SK-N-SH treated with all-trans-retinoic acid at 6 μM for 48 hours (cell line): ENCODE measurements at regions not wholly inside any gene's neighbourhood (a gene's known extent, or its start where the extent isn't known, plus 50 kb on each side); places are given as distances from the start of the nearest gene placed in this dataset.

Experiments
- ATAC-seq: fragments of 200-7000 bp; cut with Tn5 transposase; 3 replicates; pipeline ENCODE4 v1.9.1; 2020; ENCODE audit warnings: mild to moderate bottlenecking, moderate library complexity
- ARNTL ChIP-seq: fragments of 450-650 bp; formaldehyde crosslinking; IDR thresholded peaks from 2 replicates; pipeline ENCODE4 v1.5.0; 2020; ENCODE audit warnings: low read depth, mild to moderate bottlenecking, moderate library complexity, borderline replicate concordance
- BACH2 ChIP-seq: fragments of 250-450 bp; sonication (Bioruptor Pico); IDR thresholded peaks from 2 replicates; pipeline ENCODE4 v1.9.0; 2021; ENCODE audit warnings: mild to moderate bottlenecking, borderline replicate concordance
- CREB5 ChIP-seq: fragments of 250-450 bp; sonication (Bioruptor Pico); IDR thresholded peaks from 2 replicates; pipeline ENCODE4 v1.5.1; 2020; ENCODE audit warnings: low read depth, mild to moderate bottlenecking, moderate library complexity
- CSDC2 ChIP-seq: fragments of 250-450 bp; sonication (Bioruptor Pico); IDR thresholded peaks from 2 replicates; pipeline ENCODE4 v1.5.0; 2020; ENCODE audit warnings: mild to moderate bottlenecking, moderate library complexity
- CSRNP3 ChIP-seq: fragments of 250-450 bp; sonication (Bioruptor Pico); IDR thresholded peaks from 2 replicates; pipeline ENCODE4 v1.5.1; 2021; ENCODE audit warnings: mild to moderate bottlenecking, moderate library complexity
- ESRRG ChIP-seq: fragments of 250-450 bp; sonication (Bioruptor Pico); IDR thresholded peaks from 2 replicates; pipeline ENCODE4 v1.6.1; 2021; ENCODE audit warnings: mild to moderate bottlenecking
- GLIS3 ChIP-seq: fragments of 250-450 bp; sonication (Bioruptor Pico); IDR thresholded peaks from 2 replicates; pipeline ENCODE4 v1.5.0; 2020; ENCODE audit warnings: mild to moderate bottlenecking, moderate library complexity
- ISL1 ChIP-seq: fragments of 250-450 bp; sonication (Bioruptor Pico); IDR thresholded peaks from 2 replicates; pipeline ENCODE4 v2.1.2; 2022; ENCODE audit warnings: mild to moderate bottlenecking, moderate library complexity
- OSR1 ChIP-seq: fragments of 250-450 bp; sonication (Bioruptor Pico); IDR thresholded peaks from 2 replicates; pipeline ENCODE4 v1.8.0; 2022; ENCODE audit warnings: moderate library complexity, mild to moderate bottlenecking, inconsistent platforms
- PATZ1 ChIP-seq: fragments of 250-450 bp; sonication (Bioruptor Pico); IDR thresholded peaks from 2 replicates; pipeline ENCODE4 v1.8.0; 2020; ENCODE audit warnings: mild to moderate bottlenecking, moderate library complexity, borderline replicate concordance
- POU6F1 ChIP-seq: fragments of 250-450 bp; sonication (Bioruptor Pico); IDR thresholded peaks from 2 replicates; pipeline ENCODE4 v1.8.0; 2021; ENCODE audit warnings: low read depth, mild to moderate bottlenecking, moderate library complexity, borderline replicate concordance
- PPARA ChIP-seq: fragments of 250-450 bp; sonication (Bioruptor Pico); IDR thresholded peaks from 2 replicates; pipeline ENCODE4 v1.5.0; 2020; ENCODE audit warnings: mild to moderate bottlenecking, borderline replicate concordance
- RARB ChIP-seq: fragments of 250-450 bp; sonication (Bioruptor Pico); IDR thresholded peaks from 2 replicates; pipeline ENCODE4 v1.8.0; 2021; ENCODE audit warnings: mild to moderate bottlenecking, moderate library complexity
- SNAI2 ChIP-seq: fragments of 250-450 bp; sonication (Bioruptor Pico); IDR thresholded peaks from 2 replicates; pipeline ENCODE4 v1.5.0; 2020; ENCODE audit warnings: mild to moderate bottlenecking, moderate library complexity
- TCF4 ChIP-seq: fragments of 250-450 bp; sonication (Bioruptor Pico); IDR thresholded peaks from 2 replicates; pipeline ENCODE4 v1.8.0; 2021; ENCODE audit warnings: mild to moderate bottlenecking, moderate library complexity, borderline replicate concordance
- TOX ChIP-seq: fragments of 250-450 bp; sonication (Bioruptor Pico); IDR thresholded peaks from 2 replicates; pipeline ENCODE4 v1.8.0; 2021; ENCODE audit warnings: mild to moderate bottlenecking, moderate library complexity, borderline replicate concordance
- TSHZ2 ChIP-seq: fragments of 250-450 bp; sonication (Bioruptor Pico); IDR thresholded peaks from 2 replicates; pipeline ENCODE4 v1.5.0; 2020; ENCODE audit warnings: mild to moderate bottlenecking, moderate library complexity
- ZC3H10 ChIP-seq: fragments of 250-450 bp; sonication (Bioruptor Pico); IDR thresholded peaks from 2 replicates; pipeline ENCODE4 v1.5.1; 2021; ENCODE audit warnings: mild to moderate bottlenecking, moderate library complexity
- ZFP3 ChIP-seq: fragments of 250-450 bp; sonication (Bioruptor Pico); IDR thresholded peaks from 2 replicates; pipeline ENCODE4 v1.5.0; 2020; ENCODE audit warnings: mild to moderate bottlenecking, moderate library complexity
- ZFP30 ChIP-seq: fragments of 450-650 bp; formaldehyde crosslinking; IDR thresholded peaks from 2 replicates; pipeline ENCODE4 v1.5.0; 2022; ENCODE audit warnings: mild to moderate bottlenecking, moderate library complexity
- ZNF565 ChIP-seq: fragments of 450-650 bp; formaldehyde crosslinking; conservative IDR thresholded peaks from 2 replicates; pipeline ENCODE4 v1.5.0; 2020; ENCODE audit warnings: low read depth, mild to moderate bottlenecking, moderate library complexity
- ZNF70 ChIP-seq: fragments of 450-650 bp; formaldehyde crosslinking; IDR thresholded peaks from 2 replicates; pipeline ENCODE4 v1.5.0; 2020; ENCODE audit warnings: mild to moderate bottlenecking, moderate library complexity
- ZNF8 ChIP-seq: fragments of 450-650 bp; formaldehyde crosslinking; IDR thresholded peaks from 2 replicates; pipeline ENCODE4 v1.5.0; 2020; ENCODE audit warnings: mild to moderate bottlenecking, moderate library complexity

- no peak for ATAC-seq
These were observed 1508.3 kb upstream of the TENM3 start for GRCh38 chr4:180734753-180735432.

GRCh38 chr4:180741703-180742102 is 1501.5 kb upstream of the TENM3 start:
- ATAC-seq = no peak
- TF ChIP-seq ZFP3 (no peak), CSDC2 (CRISPR knock-in tag) (no peak), BACH2 (CRISPR knock-in tag) (no peak), PATZ1 (no peak), ZNF8 (CRISPR knock-in tag) (no peak), GLIS3 (CRISPR knock-in tag) (no peak), ESRRG (CRISPR knock-in tag) (no peak), ISL1 (CRISPR knock-in tag) (no peak), ARNTL (CRISPR knock-in tag) (no peak), TCF4 (CRISPR knock-in tag) (no peak), ZFP30 (CRISPR knock-in tag) (no peak), TSHZ2 (CRISPR knock-in tag) (no peak), ZNF565 (no peak), CSRNP3 (no peak), ZC3H10 (CRISPR knock-in tag) (no peak), RARB (CRISPR knock-in tag) (no peak), OSR1 (CRISPR knock-in tag) (no peak), PPARA (CRISPR knock-in tag) (no peak), ZNF70 (CRISPR knock-in tag) (no peak), SNAI2 (CRISPR knock-in tag) (no peak)

More at GRCh38 chr4:180734753-180735432, 1508.3 kb upstream of the TENM3 start:
- TF ChIP-seq POU6F1 (CRISPR knock-in tag) (no peak), ZNF565 (no peak), ZNF70 (CRISPR knock-in tag) (no peak), ISL1 (CRISPR knock-in tag) (no peak)

GRCh38 chr4:180745019-180745418 is 1498.2 kb upstream of the TENM3 start:
- ATAC-seq = no peak
- no peak for TF ChIP-seq GLIS3 (CRISPR knock-in tag)
- no peak for TF ChIP-seq PPARA (CRISPR knock-in tag)
- no peak for TF ChIP-seq RARB (CRISPR knock-in tag)
- no peak for TF ChIP-seq ARNTL (CRISPR knock-in tag)

- no peak for ATAC-seq
- TF ChIP-seq PPARA (CRISPR knock-in tag) (no peak), TOX (CRISPR knock-in tag) (no peak), ARNTL (CRISPR knock-in tag) (no peak), CREB5 (no peak), RARB (CRISPR knock-in tag) (no peak), ZC3H10 (CRISPR knock-in tag) (no peak), ISL1 (CRISPR knock-in tag) (no peak), TCF4 (CRISPR knock-in tag) (no peak), TSHZ2 (CRISPR knock-in tag) (no peak), ZFP30 (CRISPR knock-in tag) (no peak)
These were observed 1492.2 kb upstream of the TENM3 start for GRCh38 chr4:180751009-180751408.
